Sigmoid colon (tissue), 6 donors: ENCODE measurements at regions not wholly inside any gene's neighbourhood (a gene's known extent, or its start where the extent isn't known, plus 50 kb on each side); places are given as distances from the start of the nearest gene placed in this dataset.
"Not testable (repeated sequence)": the region's sequence is repeated elsewhere in the genome, so short reads cannot be mapped to it uniquely, and the experiment has no call there.

Experiments
- DNase-seq: peaks from one replicate; pipeline ENCODE4 v3.0.0-alpha.2; 2019
- H3K27ac ChIP-seq, 4 donors: fragments of 200-600 bp; sonication (generic); one replicate each; pipeline ENCODE4 v1.5.1; 2016 to 2019; ENCODE audit warnings: mild to moderate bottlenecking in 1 of 4
- H3K27me3 ChIP-seq, 3 donors: fragments of 200-600 bp; sonication (generic); one replicate each; pipeline ENCODE4 v1.5.1; 2019; ENCODE audit warnings: mild to moderate bottlenecking in 1 of 3
- H3K36me3 ChIP-seq, 4 donors: fragments of 200-600 bp; sonication (generic); one replicate each; pipeline ENCODE4 v1.5.1; 2016 to 2019
- H3K4me1 ChIP-seq, 4 donors: fragments of 200-600 bp; sonication (generic); one replicate each; pipeline ENCODE4 v1.5.1; 2017 to 2019
- H3K4me3 ChIP-seq, 4 donors: fragments of 200-600 bp; sonication (generic); one replicate each; pipeline ENCODE4 v1.5.1; 2017 to 2019; ENCODE audit warnings: mild to moderate bottlenecking in 2 of 4, moderate library complexity in 1 of 4
- H3K9me3 ChIP-seq, 4 donors: fragments of 200-600 bp in 3 of 4; sonication (generic) in 3 of 4; one replicate each; pipeline versions ENCODE4 v1.5.1 to v1.6.1; 2013 to 2019
- EP300 ChIP-seq, 4 donors: sonication (generic); formaldehyde crosslinking; IDR thresholded peaks; one replicate each; pipeline ENCODE4 v1.6.1; 2017; ENCODE audit warnings: antibody characterized with exemption in 4 of 4
- POLR2A ChIP-seq, 2 donors: fragments of 450-650 bp; IDR thresholded peaks; one replicate each; pipeline ENCODE4 v1.6.1; 2016; ENCODE audit warnings: antibody characterized with exemption in 2 of 2, mild to moderate bottlenecking in 2 of 2, moderate library complexity in 2 of 2
- POLR2AphosphoS5 ChIP-seq, 4 donors: sonication (generic); formaldehyde crosslinking; IDR thresholded peaks; one replicate each; pipeline ENCODE4 v1.6.1; 2017; ENCODE audit warnings: antibody characterized with exemption in 4 of 4
- WGBS, 2 donors: extraction: QIAGEN DNeasy Blood & Tissue Kit; methylation state at CpG; one replicate each; pipeline ENCODE4 v1.1.7; 2013; 5-methylcytosine and 5-hydroxymethylcytosine counted together
- intact Hi-C: fragments of 100-400 bp; cut with DNase I; formaldehyde crosslinking; loops from one replicate; pipeline ENCODE4 v1.15.1; 2023
- small RNA-seq, 3 donors: library from RNA; depleted of rRNA; stranded (forward); fragments of <200 nt; gene quantifications; one replicate each; pipeline ENCODE3, GENCODE V24; 2016
- TF ChIP-seq, protein P1 (sequence below), 4 experiments: fragments of 450-650 bp in 3 of 4; fragments of 200-600 bp in 1 of 4; IDR thresholded peaks; one replicate each; pipeline ENCODE4 v1.5.1; 2016 to 2019; ENCODE audit warnings: antibody characterized with exemption in 4 of 4, mild to moderate bottlenecking in 3 of 4, moderate library complexity in 2 of 4
- donor health status: healthy with polysubstance abuse.
- donor health status: healthy.

DNA sequence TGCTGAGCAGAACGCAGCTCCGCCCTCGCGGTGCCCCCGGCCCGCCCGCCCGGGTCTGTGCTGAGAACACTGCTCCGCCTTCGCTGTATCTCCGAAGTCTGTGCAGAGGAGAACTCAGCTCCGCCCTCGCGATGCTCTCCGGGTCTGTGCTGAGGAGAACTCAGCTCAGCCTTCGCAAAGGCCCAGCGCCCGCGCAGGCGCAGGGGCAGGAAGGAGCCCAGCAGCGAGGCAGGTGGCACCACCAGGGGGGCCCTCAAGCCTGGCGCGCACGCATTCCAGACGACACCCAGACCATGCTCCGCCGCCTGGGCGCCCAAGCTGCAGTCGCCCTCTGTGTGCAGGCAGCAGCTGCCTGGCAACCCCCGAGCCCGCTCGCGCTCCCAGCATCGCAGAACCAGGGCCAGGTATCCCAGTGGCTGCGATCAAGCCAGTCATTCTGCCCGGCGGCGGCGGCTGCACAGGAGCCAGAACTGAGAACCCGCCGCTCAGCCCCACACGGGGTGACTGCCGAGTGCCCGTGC lies 64.1 kb upstream of the GPR39 start:
- Histone ChIP-seq H3K4me3 (peak overlapping the region; percentile 26 to 61 (median 54)), H3K27ac (peak overlapping the region; percentile 64 to 73 (median 64))
- H3K9me3 ChIP-seq, H3K27me3 ChIP-seq, H3K4me1 ChIP-seq, intact Hi-C loops, H3K36me3 ChIP-seq: not testable (repeated sequence)
- DNase-seq, result peak; percentile 75
- 3 to 4% methylated on average over 44 of the region's 44 CpGs for WGBS, 2 donors
- TF ChIP-seq, protein P1, sequence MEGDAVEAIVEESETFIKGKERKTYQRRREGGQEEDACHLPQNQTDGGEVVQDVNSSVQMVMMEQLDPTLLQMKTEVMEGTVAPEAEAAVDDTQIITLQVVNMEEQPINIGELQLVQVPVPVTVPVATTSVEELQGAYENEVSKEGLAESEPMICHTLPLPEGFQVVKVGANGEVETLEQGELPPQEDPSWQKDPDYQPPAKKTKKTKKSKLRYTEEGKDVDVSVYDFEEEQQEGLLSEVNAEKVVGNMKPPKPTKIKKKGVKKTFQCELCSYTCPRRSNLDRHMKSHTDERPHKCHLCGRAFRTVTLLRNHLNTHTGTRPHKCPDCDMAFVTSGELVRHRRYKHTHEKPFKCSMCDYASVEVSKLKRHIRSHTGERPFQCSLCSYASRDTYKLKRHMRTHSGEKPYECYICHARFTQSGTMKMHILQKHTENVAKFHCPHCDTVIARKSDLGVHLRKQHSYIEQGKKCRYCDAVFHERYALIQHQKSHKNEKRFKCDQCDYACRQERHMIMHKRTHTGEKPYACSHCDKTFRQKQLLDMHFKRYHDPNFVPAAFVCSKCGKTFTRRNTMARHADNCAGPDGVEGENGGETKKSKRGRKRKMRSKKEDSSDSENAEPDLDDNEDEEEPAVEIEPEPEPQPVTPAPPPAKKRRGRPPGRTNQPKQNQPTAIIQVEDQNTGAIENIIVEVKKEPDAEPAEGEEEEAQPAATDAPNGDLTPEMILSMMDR (IDR thresholded peaks at IDR 0.05), result peak in 1 of 4 experiments; percentile 9

DNA sequence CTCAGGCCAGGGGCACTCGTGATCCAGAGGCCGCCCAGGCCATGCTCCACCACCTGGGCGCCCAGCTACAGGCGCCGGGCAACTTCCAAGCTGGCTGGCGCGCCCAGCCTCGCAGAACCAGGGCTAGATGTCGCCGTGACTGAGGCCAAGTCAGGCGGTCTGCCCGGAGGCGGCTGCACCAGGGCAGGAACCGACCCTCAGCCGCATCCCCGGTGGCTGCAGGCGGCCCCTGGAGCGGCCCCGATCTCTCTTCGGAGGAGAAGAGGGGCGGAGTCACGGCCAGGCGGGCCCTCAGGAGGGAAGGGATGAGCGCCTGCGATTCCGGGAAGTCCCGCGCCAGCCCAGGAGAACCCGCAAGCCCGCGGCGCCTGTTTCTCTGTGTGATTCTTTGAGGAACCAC lies 63.2 kb upstream of the GPR39 start:
- Histone ChIP-seq H3K4me3 (peak overlapping the region; percentile 34 to 61 (median 54)), H3K27ac (peak overlapping the region; percentile 64 to 73 (median 64))
- H3K36me3 ChIP-seq, H3K9me3 ChIP-seq, H3K4me1 ChIP-seq, H3K27me3 ChIP-seq, intact Hi-C loops: not testable (repeated sequence)
- peak; percentile 74 for DNase-seq
- 1% methylated on average over 30 to 32 of the region's 32 CpGs for WGBS, 2 donors

DNA sequence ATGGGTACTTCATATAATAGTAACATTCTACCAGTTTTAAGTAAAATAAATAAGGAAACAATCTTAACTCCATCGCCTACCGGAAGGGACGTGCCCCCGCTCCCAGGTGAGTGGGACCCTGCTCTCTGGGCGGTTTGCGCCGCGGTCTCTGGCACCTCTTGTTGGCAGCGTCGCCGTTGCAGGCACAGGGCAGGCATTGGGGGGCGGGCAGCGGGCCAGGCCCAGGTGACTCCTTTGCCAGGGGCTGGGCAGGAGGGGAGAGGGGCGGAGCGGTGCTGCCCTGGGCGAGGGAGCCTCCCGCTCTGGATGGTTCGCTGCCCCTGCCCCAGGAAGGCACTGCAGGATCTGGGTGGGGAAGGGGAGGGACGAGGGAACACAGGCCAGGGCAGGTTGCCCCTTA lies 55.6 kb upstream of the GPR39 start:
- H3K4me3 ChIP-seq, intact Hi-C loops, H3K9me3 ChIP-seq, H3K27ac ChIP-seq, H3K27me3 ChIP-seq, H3K36me3 ChIP-seq, H3K4me1 ChIP-seq: not testable (repeated sequence)
- peak; percentile 64 for DNase-seq
- 81 to 85% methylated on average over 19 of the region's 19 CpGs for WGBS, 2 donors

DNA sequence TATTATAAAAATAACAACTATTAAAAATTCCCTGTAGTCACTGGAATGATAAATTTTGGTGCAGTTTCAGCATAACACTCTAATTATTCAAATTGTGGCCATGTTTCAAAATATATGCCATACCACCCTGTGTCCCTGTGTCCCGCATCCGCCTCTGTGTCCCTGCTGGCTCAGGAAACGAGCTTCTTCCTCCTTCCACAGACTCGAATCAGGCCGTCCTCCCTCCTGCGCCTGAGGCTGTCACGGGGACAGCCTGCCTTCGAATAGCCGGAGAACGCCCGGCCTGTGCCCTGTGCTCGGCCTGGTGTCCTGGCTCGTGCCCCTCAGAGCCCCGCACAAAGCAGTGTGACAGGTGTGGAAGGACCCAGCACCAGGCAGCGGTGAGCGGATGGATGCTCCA lies 55.1 kb upstream of the GPR39 start:
- H3K4me1 ChIP-seq, H3K27ac ChIP-seq, H3K4me3 ChIP-seq, H3K36me3 ChIP-seq, H3K9me3 ChIP-seq, DNase-seq, H3K27me3 ChIP-seq, intact Hi-C loops: not testable (repeated sequence)
- WGBS, 2 donors, result 76 to 81% methylated on average over 14 of the region's 16 CpGs

DNA sequence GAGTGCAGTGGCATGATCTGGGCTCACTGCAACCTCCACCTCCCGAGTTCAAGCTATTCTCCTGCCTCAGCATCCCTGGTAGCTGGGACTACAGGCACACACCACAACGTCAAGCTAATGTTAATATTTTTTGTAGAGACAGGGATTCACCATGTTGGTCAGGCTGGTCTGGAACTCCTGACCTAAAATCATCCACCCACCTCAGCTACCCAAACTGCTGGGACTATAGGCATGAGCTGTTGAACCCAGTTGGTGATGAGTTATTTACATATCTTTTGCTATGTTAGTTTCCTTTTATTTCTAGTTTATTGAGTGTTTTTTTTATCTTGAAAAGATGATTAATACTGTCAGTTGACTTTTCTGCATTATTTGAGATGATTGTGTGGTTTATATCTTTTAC lies 53.3 kb upstream of the GPR39 start:
- H3K9me3 ChIP-seq, H3K4me3 ChIP-seq, intact Hi-C loops, H3K27me3 ChIP-seq, DNase-seq, H3K36me3 ChIP-seq, H3K4me1 ChIP-seq, H3K27ac ChIP-seq: not testable (repeated sequence)
- WGBS, 2 donors, result 72 to 73% methylated on average over 2 of the region's 2 CpGs

DNA sequence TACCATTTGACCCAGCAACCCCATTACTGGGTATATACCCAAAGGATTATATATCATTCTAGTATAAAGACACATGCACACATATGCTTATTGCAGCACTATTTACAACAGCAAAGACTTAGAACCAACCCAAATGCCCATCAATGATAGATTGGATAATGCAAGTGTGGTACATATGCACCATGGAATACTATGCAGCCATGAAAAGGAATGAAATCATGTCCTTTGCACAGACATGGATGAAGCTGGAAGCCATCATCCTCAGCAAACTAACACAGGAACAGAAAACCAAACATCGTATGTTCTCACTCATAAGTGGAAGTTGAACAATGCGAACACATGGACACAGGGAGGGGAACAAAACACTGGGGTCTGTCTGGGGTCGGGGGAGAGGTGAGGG lies 50.6 kb upstream of the GPR39 start:
- H3K27me3 ChIP-seq, H3K36me3 ChIP-seq, H3K27ac ChIP-seq, H3K9me3 ChIP-seq, DNase-seq, H3K4me3 ChIP-seq, intact Hi-C loops, H3K4me1 ChIP-seq: not testable (repeated sequence)
- WGBS, 2 donors, result 53 to 54% methylated on average over 3 of the region's 3 CpGs

DNA sequence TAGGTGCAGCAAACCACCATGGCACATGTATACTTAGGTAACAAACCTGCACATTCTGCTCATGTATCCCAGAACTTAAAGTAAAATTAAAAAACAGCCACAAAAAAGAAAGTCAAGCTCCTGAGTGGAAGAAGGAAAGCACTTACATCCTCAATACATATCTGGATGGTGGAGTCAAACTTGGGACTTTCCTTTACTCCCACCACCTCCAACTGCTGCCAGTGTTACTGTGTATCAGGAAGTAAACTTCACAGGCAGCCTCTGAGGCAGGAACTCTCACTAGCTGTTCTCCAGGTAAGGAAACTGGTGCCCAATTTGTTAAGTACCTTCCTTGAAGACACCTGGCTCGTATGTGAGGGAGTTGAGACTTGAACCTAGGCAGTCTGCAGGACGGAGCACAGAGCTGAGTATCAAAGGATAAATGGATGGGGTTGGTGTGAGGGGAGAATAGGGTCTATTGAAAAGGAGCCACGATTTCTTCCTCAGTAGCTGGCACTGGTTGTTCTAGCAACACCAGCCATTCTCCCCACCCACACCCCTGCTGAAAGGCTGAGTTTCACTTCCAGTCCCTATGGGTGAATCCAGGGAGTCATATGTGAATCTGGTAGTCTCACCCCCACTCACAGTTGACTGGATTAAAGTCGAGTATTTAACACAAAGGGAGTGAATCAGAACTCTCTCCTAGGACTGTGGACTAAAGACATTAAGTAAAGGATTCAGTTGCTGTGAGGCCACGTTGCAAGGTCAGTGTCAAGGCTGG lies 50.0 kb upstream of the GPR39 start:
- Histone ChIP-seq H3K27ac (no peak overlapping the region), H3K4me3 (no peak overlapping the region), H3K4me1 (no peaks in the 10 kb centered on the region), H3K27me3 (no peaks in the 10 kb centered on the region), H3K36me3 (no peaks in the 10 kb centered on the region), H3K9me3 (peaks cover 0 to 5% (median 2%) of the 10 kb centered on the region in 4 donors)
- no peak for DNase-seq
- intact Hi-C loops, result no loop called here
- TF ChIP-seq EP300 (IDR thresholded peaks at IDR 0.05) (no peak), POLR2A (IDR thresholded peaks at IDR 0.05) (no peak), POLR2AphosphoS5 (IDR thresholded peaks at IDR 0.05) (no peak)
- TF ChIP-seq, protein P1 (IDR thresholded peaks at IDR 0.05), result no peak
- WGBS, 2 donors, result 76 to 79% methylated on average over 5 of the region's 5 CpGs

Small RNA genes in the stretch of these regions (small RNA-seq; reads per million reads assigned to genes)
- gene MIR663B, result 0 reads per million in 3 donors
- 0 to 0.07 (median 0.06) reads per million in 3 donors for gene RNA5-8SP5
